ENCODE measurements at regions not wholly inside any gene's neighbourhood (a gene's known extent, or its start where the extent isn't known, plus 50 kb on each side); places are given as distances from the start of the nearest gene placed in this dataset.
"Not testable (repeated sequence)": the region's sequence is repeated elsewhere in the genome, so short reads cannot be mapped to it uniquely, and the experiment has no call there.

GRCh38 chrX:40950546-40950945, 134.7 kb upstream of the USP9X start:
- TF ChIP-seq EZH2 (IDR thresholded peaks at IDR 0.05; ENCODE audit: low read length): no peak
- TF ChIP-seq, protein P1, sequence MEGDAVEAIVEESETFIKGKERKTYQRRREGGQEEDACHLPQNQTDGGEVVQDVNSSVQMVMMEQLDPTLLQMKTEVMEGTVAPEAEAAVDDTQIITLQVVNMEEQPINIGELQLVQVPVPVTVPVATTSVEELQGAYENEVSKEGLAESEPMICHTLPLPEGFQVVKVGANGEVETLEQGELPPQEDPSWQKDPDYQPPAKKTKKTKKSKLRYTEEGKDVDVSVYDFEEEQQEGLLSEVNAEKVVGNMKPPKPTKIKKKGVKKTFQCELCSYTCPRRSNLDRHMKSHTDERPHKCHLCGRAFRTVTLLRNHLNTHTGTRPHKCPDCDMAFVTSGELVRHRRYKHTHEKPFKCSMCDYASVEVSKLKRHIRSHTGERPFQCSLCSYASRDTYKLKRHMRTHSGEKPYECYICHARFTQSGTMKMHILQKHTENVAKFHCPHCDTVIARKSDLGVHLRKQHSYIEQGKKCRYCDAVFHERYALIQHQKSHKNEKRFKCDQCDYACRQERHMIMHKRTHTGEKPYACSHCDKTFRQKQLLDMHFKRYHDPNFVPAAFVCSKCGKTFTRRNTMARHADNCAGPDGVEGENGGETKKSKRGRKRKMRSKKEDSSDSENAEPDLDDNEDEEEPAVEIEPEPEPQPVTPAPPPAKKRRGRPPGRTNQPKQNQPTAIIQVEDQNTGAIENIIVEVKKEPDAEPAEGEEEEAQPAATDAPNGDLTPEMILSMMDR (optimal IDR thresholded peaks at IDR 0.05 in 1 of 3, IDR thresholded peaks at IDR 0.05 in 1 of 3, conservative IDR thresholded peaks at IDR 0.05 in 1 of 3; ENCODE audit: extremely low read depth in 1 of 3, insufficient read depth in 2 of 3, low read length in 3 of 3): no peak
- no peaks in the 10 kb centered on the region for H3K4me1 ChIP-seq (ENCODE audit: control insufficient read depth, extremely low read depth, insufficient read depth, low read length)
- no peaks in the 10 kb centered on the region for H3K36me3 ChIP-seq (ENCODE audit: control insufficient read depth in 2 of 2, extremely low read depth in 1 of 2, insufficient read depth in 2 of 2, low read length in 2 of 2)
- H3K9me1 ChIP-seq (ENCODE audit: control insufficient read depth, extremely low read depth, insufficient read depth, low read length): no peaks in the 10 kb centered on the region
- H2AFZ ChIP-seq (ENCODE audit: control insufficient read depth, low read length): no peak overlapping the region
- dilution Hi-C loops (cut with MboI; ENCODE audit: extremely low pct_ligation_motif_present, low sequenced_read_pairs): no loop called here
- H3K79me2 ChIP-seq (ENCODE audit: control insufficient read depth, insufficient read depth, low read length): no peaks in the 10 kb centered on the region
- no peak for DNase-seq (ENCODE audit: low read depth, low spot score)
- no peak overlapping the region for H3K4me2 ChIP-seq (ENCODE audit: control insufficient read depth, extremely low read depth, insufficient read depth, low read depth, low read length)
- no peak overlapping the region for H3K27ac ChIP-seq (ENCODE audit: control insufficient read depth, insufficient read depth, low read length)
- no peaks in the 10 kb centered on the region for H4K20me1 ChIP-seq (ENCODE audit: control insufficient read depth, extremely low read depth, insufficient read depth, low read length)
- peaks cover 2% of the 10 kb centered on the region for H3K9me3 ChIP-seq (ENCODE audit: control insufficient read depth, low read depth, low read length)
- H3K4me3 ChIP-seq (ENCODE audit: control insufficient read depth in 2 of 3, extremely low read depth in 1 of 3, insufficient read depth in 2 of 3, low read depth in 1 of 3, low read length in 3 of 3): no peak overlapping the region
- no peak for FAIRE-seq
- H3K27me3 ChIP-seq (ENCODE audit: control insufficient read depth, extremely low read depth, insufficient read depth, low read length): no peaks in the 10 kb centered on the region
- no peak overlapping the region for H3K9ac ChIP-seq (ENCODE audit: control insufficient read depth, extremely low read depth, insufficient read depth, low read length)

- H3K79me2 ChIP-seq (ENCODE audit: control insufficient read depth, insufficient read depth, low read length); H3K9me1 ChIP-seq (ENCODE audit: control insufficient read depth, extremely low read depth, insufficient read depth, low read length); H4K20me1 ChIP-seq (ENCODE audit: control insufficient read depth, extremely low read depth, insufficient read depth, low read length); H3K36me3 ChIP-seq (ENCODE audit: control insufficient read depth in 2 of 2, extremely low read depth in 1 of 2, insufficient read depth in 2 of 2, low read length in 2 of 2); H2AFZ ChIP-seq (ENCODE audit: control insufficient read depth, low read length); H3K27ac ChIP-seq (ENCODE audit: control insufficient read depth, insufficient read depth, low read length); H3K27me3 ChIP-seq (ENCODE audit: control insufficient read depth, extremely low read depth, insufficient read depth, low read length); H3K4me3 ChIP-seq (ENCODE audit: control insufficient read depth in 2 of 3, extremely low read depth in 1 of 3, insufficient read depth in 2 of 3, low read depth in 1 of 3, low read length in 3 of 3); H3K9me3 ChIP-seq (ENCODE audit: control insufficient read depth, low read depth, low read length); H3K4me2 ChIP-seq (ENCODE audit: control insufficient read depth, extremely low read depth, insufficient read depth, low read depth, low read length); FAIRE-seq; H3K4me1 ChIP-seq (ENCODE audit: control insufficient read depth, extremely low read depth, insufficient read depth, low read length); dilution Hi-C loops (cut with MboI; ENCODE audit: extremely low pct_ligation_motif_present, low sequenced_read_pairs); DNase-seq (ENCODE audit: low read depth, low spot score); H3K9ac ChIP-seq (ENCODE audit: control insufficient read depth, extremely low read depth, insufficient read depth, low read length): not testable (repeated sequence)
These were observed 133.8 kb upstream of the USP9X start for GRCh38 chrX:40951407-40951806.

DNA sequence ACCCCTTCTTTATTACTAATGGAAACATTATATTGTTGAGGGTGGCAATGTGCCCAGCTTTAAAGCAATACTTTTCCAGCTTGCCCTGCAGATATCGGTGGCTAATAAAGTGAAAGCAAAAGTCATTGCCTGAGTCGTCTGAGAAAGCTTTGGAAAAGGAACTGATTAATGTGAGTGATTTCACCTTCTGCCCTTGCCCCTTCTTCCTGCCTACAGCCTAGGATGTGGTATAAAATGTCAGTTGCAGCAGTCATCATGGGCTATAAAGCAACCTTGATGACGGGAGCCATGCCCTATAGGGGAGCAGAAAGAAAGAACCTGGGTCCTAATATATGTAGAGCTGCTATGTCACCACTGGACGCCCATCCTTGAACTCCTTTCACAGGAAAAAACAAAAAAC, 132.4 kb upstream of the USP9X start:
- dilution Hi-C loops (cut with MboI; ENCODE audit: extremely low pct_ligation_motif_present, low sequenced_read_pairs): no loop called here
- Histone ChIP-seq H3K27me3 (ENCODE audit: control insufficient read depth, extremely low read depth, insufficient read depth, low read length) (no peaks in the 10 kb centered on the region), H3K4me3 (ENCODE audit: control insufficient read depth in 2 of 3, extremely low read depth in 1 of 3, insufficient read depth in 2 of 3, low read depth in 1 of 3, low read length in 3 of 3) (peak overlapping the region in 1 of 3 experiments; percentile 14), H3K9ac (ENCODE audit: control insufficient read depth, extremely low read depth, insufficient read depth, low read length) (no peak overlapping the region), H2AFZ (ENCODE audit: control insufficient read depth, low read length) (peak overlapping the region; percentile 30), H3K9me3 (ENCODE audit: control insufficient read depth, low read depth, low read length) (peaks cover 2% of the 10 kb centered on the region), H3K27ac (ENCODE audit: control insufficient read depth, insufficient read depth, low read length) (no peak overlapping the region), H3K4me1 (ENCODE audit: control insufficient read depth, extremely low read depth, insufficient read depth, low read length) (no peaks in the 10 kb centered on the region), H4K20me1 (ENCODE audit: control insufficient read depth, extremely low read depth, insufficient read depth, low read length) (no peaks in the 10 kb centered on the region), H3K4me2 (ENCODE audit: control insufficient read depth, extremely low read depth, insufficient read depth, low read depth, low read length) (peak overlapping the region; percentile 54), H3K36me3 (ENCODE audit: control insufficient read depth in 2 of 2, extremely low read depth in 1 of 2, insufficient read depth in 2 of 2, low read length in 2 of 2) (no peaks in the 10 kb centered on the region), H3K79me2 (ENCODE audit: control insufficient read depth, insufficient read depth, low read length) (no peaks in the 10 kb centered on the region), H3K9me1 (ENCODE audit: control insufficient read depth, extremely low read depth, insufficient read depth, low read length) (no peaks in the 10 kb centered on the region)
- DNase-seq (ENCODE audit: low read depth, low spot score) (no peak), FAIRE-seq (no peak)
- TF ChIP-seq, protein P1 (optimal IDR thresholded peaks at IDR 0.05 in 1 of 3, IDR thresholded peaks at IDR 0.05 in 1 of 3, conservative IDR thresholded peaks at IDR 0.05 in 1 of 3; ENCODE audit: extremely low read depth in 1 of 3, insufficient read depth in 2 of 3, low read length in 3 of 3): no peak
- TF ChIP-seq EZH2 (IDR thresholded peaks at IDR 0.05; ENCODE audit: low read length): no peak

All from keratinocyte (primary cell).